HG03060 (cell line): ENCODE measurements at regions not wholly inside any gene's neighbourhood (a gene's known extent, or its start where the extent isn't known, plus 50 kb on each side); places are given as distances from the start of the nearest gene placed in this dataset.
"Not testable (repeated sequence)": the region's sequence is repeated elsewhere in the genome, so short reads cannot be mapped to it uniquely, and the experiment has no call there.

ENCODE experiments used
- ATAC-seq: cut with Tn5 transposase; IDR thresholded peaks from one replicate; pipeline ENCODE4 v1.9.1; 2021; ENCODE audit warnings: low read depth, moderate number of reproducible peaks; ENCODE audit not compliant: unreplicated experiment

DNA sequence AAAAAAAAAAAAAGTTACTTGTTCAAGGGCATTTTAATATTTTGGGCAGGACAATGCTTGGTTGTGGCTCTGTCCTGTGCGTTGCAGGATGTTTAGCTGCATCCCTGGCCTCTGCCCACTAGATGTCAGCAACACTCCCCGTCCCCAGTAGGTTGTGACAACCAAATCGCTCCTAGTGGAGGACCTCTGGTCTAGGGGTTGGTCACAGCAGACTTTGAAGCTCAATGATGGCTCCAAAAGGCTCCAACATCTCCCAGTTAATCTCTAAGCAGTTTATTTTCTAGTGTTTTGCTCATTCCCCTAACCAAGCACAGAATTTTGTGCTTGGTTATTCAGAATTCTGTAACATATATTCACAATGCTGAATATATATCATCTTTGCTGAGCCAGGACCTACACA is 67.0 kb downstream of the CHRNA1 start:
- peak; percentile 68 for ATAC-seq

- ATAC-seq = no peak
These were observed 69.4 kb downstream of the CHRNA1 start for GRCh38 chr2:174694920-174695319.

- ATAC-seq = no peak
These were observed 69.9 kb downstream of the CHRNA1 start for GRCh38 chr2:174694196-174694878.

DNA sequence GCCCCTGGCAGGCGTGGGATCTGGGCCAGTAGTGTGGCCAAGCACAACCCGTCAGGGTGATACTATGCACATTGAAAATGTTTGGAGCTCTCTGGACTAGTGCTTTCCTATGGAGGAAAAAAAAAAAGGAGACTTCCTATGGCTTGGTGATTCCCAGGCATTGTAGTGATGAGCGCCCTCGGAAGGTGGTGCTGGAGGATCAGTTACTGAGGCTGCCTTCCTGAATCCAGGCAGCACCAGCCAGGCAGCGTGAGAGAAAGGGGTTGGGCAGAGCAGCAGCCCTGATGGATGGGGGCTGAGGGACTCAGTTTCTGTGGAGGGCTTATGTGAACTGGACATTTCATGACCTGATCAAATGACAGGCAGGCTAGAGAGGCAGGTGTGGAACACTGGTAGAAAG is 70.9 kb downstream of the CHRNA1 start:
- no peak for ATAC-seq

DNA sequence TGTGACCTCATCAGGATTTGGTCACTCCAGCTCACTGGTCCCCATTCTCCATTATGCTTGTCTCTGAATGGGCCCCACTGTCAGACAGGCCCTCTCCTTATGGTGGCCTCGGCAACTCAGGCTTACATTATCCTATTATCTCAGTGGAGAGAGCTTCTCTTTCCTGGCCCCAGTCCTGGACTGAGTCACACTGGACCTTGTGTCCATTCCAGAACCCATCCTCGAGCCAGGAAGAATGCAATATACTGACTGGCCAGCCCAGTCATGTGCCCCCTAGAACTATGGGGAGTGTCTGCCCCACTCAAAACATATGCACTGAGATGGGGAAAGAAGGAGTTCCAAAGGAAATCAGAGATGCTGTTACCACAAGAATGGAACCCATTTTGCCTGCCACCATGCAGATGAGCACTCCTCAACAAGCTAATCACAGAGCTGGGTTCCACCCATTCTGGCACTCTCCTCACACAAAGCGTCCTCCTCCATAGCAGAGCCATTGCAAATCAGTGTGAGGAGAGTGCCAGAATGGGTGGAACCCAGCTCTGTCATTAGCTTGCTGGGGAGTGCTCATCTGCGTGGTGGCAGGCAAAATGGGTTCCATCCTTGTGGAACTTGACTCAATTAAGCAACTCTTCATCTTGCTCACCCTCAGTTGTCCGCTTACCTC is 71.9 kb downstream of the CHRNA1 start:
- ATAC-seq = no peak

DNA sequence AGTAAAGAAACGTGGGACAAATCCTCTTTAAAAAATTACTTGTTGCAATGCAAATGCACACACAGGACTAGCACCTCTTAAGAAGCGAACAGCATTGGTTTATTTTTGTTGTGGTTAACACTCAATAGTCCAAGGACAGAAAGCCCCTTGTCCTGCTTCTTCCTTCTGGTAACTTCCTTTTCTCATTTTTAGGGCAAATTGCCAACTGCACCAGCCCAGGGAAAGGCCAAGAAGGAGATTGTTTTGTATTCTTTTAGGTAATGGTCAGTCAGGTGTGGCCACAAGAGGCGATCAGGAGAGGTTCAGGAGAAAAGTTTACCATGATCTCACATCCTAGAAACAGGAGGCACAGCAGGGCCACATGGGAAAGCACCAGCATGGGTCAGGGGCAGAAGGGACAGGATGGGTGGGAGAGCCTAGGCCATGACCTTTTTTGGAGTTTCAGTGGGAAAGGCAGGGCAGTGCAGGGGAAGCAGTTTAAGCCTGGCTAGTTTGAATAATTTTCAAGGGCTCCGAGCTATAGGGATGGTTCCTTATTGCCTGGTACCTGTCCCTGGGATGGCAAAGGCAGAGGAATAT is 73.0 kb downstream of the CHRNA1 start:
- ATAC-seq = no peak

- ATAC-seq = no peak
These were observed 74.2 kb downstream of the CHRNA1 start for GRCh38 chr2:174690026-174690425.

DNA sequence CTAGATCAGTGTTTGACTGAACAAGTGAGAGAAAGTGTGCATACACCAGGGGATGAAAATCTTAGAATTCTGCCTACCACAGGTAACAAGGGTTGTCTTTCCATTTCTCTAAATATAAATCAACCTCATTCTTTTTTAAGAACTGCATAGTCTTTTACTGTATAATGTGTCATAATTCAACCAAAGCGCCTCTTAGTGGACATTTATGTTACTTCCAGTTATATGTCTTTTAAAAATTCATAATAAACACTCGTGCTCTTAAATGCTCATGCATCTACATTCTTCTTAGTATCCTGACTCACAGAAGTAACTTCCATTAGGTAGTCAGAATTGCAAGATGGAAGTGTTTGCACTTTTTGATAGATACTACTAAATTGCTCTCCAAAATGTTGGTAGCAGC is 76.2 kb downstream of the CHRNA1 start:
- ATAC-seq = no peak

GRCh38 chr2:174686430-174686829 is 77.8 kb downstream of the CHRNA1 start:
- no peak for ATAC-seq

DNA sequence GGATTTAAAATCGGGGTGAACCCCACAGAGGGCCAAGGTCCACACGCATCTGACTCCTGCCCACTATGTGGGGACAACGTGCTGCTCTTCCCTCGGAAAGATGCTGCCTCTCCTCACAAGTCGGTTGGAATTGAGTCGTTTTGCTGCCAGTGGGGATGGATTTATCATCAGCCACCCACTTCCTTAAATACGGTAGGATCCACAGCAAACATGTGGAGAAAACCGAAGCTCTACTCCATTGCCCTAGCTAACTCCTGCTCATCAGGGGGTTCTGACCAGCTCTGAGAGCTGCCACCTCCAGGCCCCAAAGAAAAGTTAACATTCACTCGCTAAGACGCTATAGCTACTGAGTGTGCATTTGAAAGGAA is 80.9 kb downstream of the CHRNA1 start:
- no peak for ATAC-seq

- no peak for ATAC-seq
These were observed 81.5 kb downstream of the CHRNA1 start for GRCh38 chr2:174682578-174683391.

- ATAC-seq = no peak
These were observed 82.2 kb downstream of the CHRNA1 start for GRCh38 chr2:174682007-174682577.

DNA sequence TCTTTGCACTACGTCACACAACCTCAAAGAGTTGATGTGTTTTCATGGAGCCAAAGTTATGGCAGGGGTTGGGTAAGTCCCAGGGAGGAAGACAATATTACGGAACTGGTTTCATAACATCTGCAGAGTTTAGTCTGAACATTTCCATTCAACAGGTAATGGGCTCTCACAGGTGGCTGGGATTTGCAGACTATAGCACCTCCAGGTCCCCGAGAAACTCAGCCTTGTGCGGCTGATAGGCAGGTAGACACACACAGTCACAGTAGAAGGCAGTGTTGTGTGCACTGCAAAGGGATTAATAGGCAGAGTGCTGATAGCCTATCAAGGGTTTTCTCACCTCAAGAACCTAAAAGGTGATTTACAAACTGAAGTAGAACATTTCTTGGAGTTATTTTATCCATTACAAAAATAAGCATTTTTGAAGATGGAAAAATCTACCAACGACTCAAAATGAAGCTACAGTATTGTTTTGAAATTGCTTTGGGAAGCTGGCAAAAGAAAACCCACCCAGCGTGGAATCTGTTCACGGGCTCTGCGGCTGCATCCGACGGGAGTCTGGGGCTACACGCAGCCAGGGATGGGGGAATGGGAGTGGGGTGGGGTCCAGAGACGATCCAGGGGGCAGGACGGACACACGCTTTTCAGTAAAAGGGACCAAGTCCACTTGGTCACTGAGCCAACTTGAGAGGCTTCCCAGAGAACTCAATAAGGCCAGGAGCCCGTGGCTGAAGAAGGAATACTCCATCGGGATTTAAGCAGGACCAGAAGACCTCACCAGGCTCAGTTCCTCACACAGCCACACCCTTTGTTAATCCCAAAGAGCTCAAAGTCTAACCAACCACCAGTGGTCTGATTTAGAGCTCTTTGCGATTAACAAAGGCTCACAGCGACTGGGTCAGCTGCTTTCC is 82.9 kb downstream of the CHRNA1 start:
- no peak for ATAC-seq

DNA sequence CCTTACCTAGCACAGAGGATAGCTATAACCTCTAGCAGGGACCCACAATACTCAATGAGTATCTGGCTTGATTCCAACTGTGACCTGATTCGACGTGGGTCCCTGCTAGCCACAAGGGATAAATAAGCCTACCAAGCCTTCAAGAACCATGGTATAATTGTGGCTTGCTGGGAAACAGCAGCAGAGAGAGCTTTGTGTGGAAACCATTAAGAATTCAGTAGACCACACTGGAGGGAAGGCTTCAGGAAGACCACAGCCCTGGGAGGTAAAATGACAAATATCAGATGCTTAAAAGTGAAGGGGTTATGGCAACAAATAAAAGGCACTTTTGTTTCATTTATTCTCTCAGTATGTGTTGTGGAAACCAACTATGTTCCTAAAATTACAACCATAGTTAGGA is 82.6 kb upstream of the WIPF1 start:
- ATAC-seq = no peak

- ATAC-seq = no peak
These were observed 80.8 kb upstream of the WIPF1 start for GRCh38 chr2:174678395-174678794.

DNA sequence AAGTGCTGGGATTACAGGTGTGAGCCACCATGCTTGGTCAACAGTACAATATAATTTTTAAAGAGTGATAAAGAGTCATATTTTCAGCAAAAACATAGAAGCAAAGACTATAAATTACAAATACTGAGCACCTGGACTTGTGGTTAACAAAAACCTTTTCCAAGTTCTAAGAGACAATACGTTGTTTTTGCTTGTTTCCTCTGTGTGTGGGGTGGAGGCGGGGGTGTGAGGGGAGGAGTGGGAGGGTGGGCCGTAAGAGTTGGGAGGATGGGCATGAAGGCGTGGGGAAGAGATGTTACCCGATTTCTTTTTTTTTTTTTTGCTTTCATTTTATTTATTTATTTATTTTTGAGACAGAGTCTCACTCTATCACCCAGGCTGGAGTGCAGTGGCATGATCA is 78.0 kb upstream of the WIPF1 start:
- no peak for ATAC-seq

GRCh38 chr2:174673876-174674275 is 76.3 kb upstream of the WIPF1 start:
- no peak for ATAC-seq

DNA sequence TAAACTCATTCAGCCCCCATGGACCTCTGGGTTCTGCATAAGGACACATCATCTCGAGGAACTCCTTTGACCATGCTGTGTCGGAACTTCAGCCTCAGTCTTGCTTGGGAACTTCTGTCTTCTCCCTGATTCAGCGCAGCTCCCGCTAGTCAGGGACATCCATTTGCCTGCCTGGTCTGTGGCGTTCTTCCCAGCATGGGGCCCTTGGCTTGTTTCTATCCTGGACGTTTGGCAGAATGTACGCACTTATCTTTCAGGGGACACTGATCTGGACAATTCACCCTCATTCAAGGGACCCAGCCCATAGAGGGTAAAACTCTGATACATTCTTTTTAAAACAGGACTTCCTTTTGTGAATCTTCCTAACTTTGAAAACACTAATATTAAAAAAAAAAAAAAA is 75.8 kb upstream of the WIPF1 start:
- ATAC-seq = no peak

GRCh38 chr2:174671532-174671931 is 73.9 kb upstream of the WIPF1 start:
- ATAC-seq = not testable (repeated sequence)

- ATAC-seq = no peak
These were observed 72.8 kb upstream of the WIPF1 start for GRCh38 chr2:174670446-174670845.
